GM10266 (cell line): ENCODE measurements at regions not wholly inside any gene's neighbourhood (a gene's known extent, or its start where the extent isn't known, plus 50 kb on each side); places are given as distances from the start of the nearest gene placed in this dataset.

ENCODE experiments used
- DNase-seq: peaks from one replicate; pipeline ENCODE4 v3.0.0; 2012; ENCODE audit errors: extremely low spot score
- CTCF ChIP-seq: IDR thresholded peaks from 2 replicates; pipeline ENCODE4 v1.5.1; 2012; ENCODE audit warnings: mild to moderate bottlenecking, low read depth; ENCODE audit not compliant: control insufficient read depth, insufficient read depth; ENCODE audit errors: missing control alignments

GRCh38 chr2:198401644-198402043 lies 597.3 kb downstream of the PLCL1 start:
- no peak for TF ChIP-seq CTCF
- no peak for DNase-seq

- TF ChIP-seq CTCF, result no peak
- DNase-seq, result no peak
Observed at GRCh38 chr2:198400999-198401398, 596.6 kb downstream of the PLCL1 start.

GRCh38 chr2:198394208-198394607 lies 589.8 kb downstream of the PLCL1 start:
- no peak for TF ChIP-seq CTCF
- DNase-seq, result no peak

GRCh38 chr2:198390670-198391069 lies 586.3 kb downstream of the PLCL1 start:
- TF ChIP-seq CTCF, result no peak
- no peak for DNase-seq

- no peak for DNase-seq
- no peak for TF ChIP-seq CTCF
Observed at GRCh38 chr2:198387677-198388076, 583.3 kb downstream of the PLCL1 start.

GRCh38 chr2:198385856-198386255 lies 581.5 kb downstream of the PLCL1 start:
- no peak for DNase-seq
- no peak for TF ChIP-seq CTCF

GRCh38 chr2:198385326-198385725 lies 580.9 kb downstream of the PLCL1 start:
- TF ChIP-seq CTCF, result no peak

More at GRCh38 chr2:198385326-198385725, 580.9 kb downstream of the PLCL1 start:
- no peak for DNase-seq
